GM23338 (cell line): ENCODE measurements at regions not wholly inside any gene's neighbourhood (a gene's known extent, or its start where the extent isn't known, plus 50 kb on each side); places are given as distances from the start of the nearest gene placed in this dataset.
A peak's percentile ranks its signal among the peaks of the same experiment; 100 is the strongest.

ENCODE experiments used
- ATAC-seq: fragments of 200-7000 bp; cut with Tn5 transposase; 3 replicates; pipeline ENCODE4 v1.9.1; 2020
- DNase-seq: peaks from one replicate; pipeline ENCODE4 v3.0.0-alpha.2; 2015; ENCODE audit warnings: low spot score
- H2AFZ ChIP-seq: fragments of 200-600 bp; sonication (generic); 2 replicates; pipeline ENCODE4 v1.8.0; 2016; ENCODE audit warnings: antibody characterized with exemption, mild to moderate bottlenecking, moderate library complexity
- H3F3A ChIP-seq: fragments of 200-600 bp; sonication (generic); replicated peaks from 2 replicates; pipeline ENCODE4 v1.8.0; 2017; ENCODE audit warnings: antibody characterized with exemption, mixed run types, low read depth
- H3K27ac ChIP-seq: fragments of 200-600 bp; sonication (generic); 2 replicates; pipeline ENCODE4 v1.6.1; 2016; ENCODE audit warnings: low read depth
- H3K27me3 ChIP-seq: fragments of 200-600 bp; sonication (generic); 2 replicates; pipeline ENCODE4 v1.8.0; 2016; ENCODE audit warnings: mild to moderate bottlenecking, mixed run types, moderate library complexity; ENCODE audit not compliant: insufficient read depth
- H3K36me3 ChIP-seq: fragments of 200-600 bp; sonication (generic); 2 replicates; pipeline ENCODE4 v1.8.0; 2016; ENCODE audit warnings: mild to moderate bottlenecking; ENCODE audit not compliant: insufficient read depth
- H3K4me1 ChIP-seq: fragments of 200-600 bp; sonication (generic); 2 replicates; pipeline ENCODE4 v1.8.0; 2016; ENCODE audit warnings: mild to moderate bottlenecking, moderate library complexity; ENCODE audit not compliant: insufficient read depth
- H3K4me2 ChIP-seq: fragments of 200-600 bp; sonication (generic); 2 replicates; pipeline ENCODE4 v1.7.1; 2017; ENCODE audit warnings: mixed run types
- H3K4me3 ChIP-seq: fragments of 200-600 bp; sonication (generic); 2 replicates; pipeline ENCODE4 v1.6.1; 2016; ENCODE audit warnings: mixed run types
- H3K79me2 ChIP-seq: fragments of 200-600 bp; sonication (generic); replicated peaks from 2 replicates; pipeline ENCODE4 v1.8.0; 2017; ENCODE audit warnings: mild to moderate bottlenecking; ENCODE audit not compliant: insufficient read depth
- H3K9me2 ChIP-seq: fragments of 200-600 bp; sonication (generic); 2 replicates; pipeline ENCODE4 v1.8.0; 2017; ENCODE audit not compliant: insufficient read depth
- H4K20me1 ChIP-seq: fragments of 200-600 bp; sonication (generic); replicated peaks from 2 replicates; pipeline ENCODE4 v1.8.0; 2017; ENCODE audit warnings: mild to moderate bottlenecking; ENCODE audit not compliant: insufficient read depth
- H3K27ac Mint-ChIP-seq: 2 replicates; pipeline ENCODE4 v1.8.0; 2020; ENCODE audit warnings: inconsistent platforms, mild to moderate bottlenecking, moderate library complexity, mixed read lengths
- H3K27me3 Mint-ChIP-seq: 3 replicates; pipeline ENCODE4 v1.8.0; 2022; ENCODE audit warnings: low read depth, mild to moderate bottlenecking, moderate library complexity, mixed read lengths, inconsistent platforms; ENCODE audit not compliant: insufficient read depth, poor library complexity
- H3K36me3 Mint-ChIP-seq: 3 replicates; pipeline ENCODE4 v1.8.0; 2021; ENCODE audit warnings: low read depth, mild to moderate bottlenecking, inconsistent platforms, moderate library complexity, mixed read lengths
- H3K4me1 Mint-ChIP-seq: 3 replicates; pipeline ENCODE4 v1.8.0; 2020; ENCODE audit warnings: mild to moderate bottlenecking, inconsistent platforms, mixed read lengths
- H3K4me3 Mint-ChIP-seq: 3 replicates; pipeline ENCODE4 v1.8.0; 2021; ENCODE audit warnings: moderate library complexity, mild to moderate bottlenecking, inconsistent platforms, mixed read lengths
- H3K9me3 Mint-ChIP-seq: 3 replicates; pipeline ENCODE4 v1.8.0; 2020; ENCODE audit warnings: moderate library complexity, mild to moderate bottlenecking, inconsistent platforms, mixed read lengths
- CREB1 ChIP-seq: fragments of 250-450 bp; sonication (Bioruptor Pico); IDR thresholded peaks from 2 replicates; pipeline ENCODE4 v1.5.0; 2020; ENCODE audit warnings: low read depth, mild to moderate bottlenecking, moderate library complexity
- CTCF ChIP-seq, 2 experiments: fragments of 200-600 bp in 1 of 2; sonication (generic) in 1 of 2; conservative IDR thresholded peaks; 2 replicates each; pipeline versions ENCODE4 v1.5.1 to v1.6.1; 2016 to 2017; ENCODE audit warnings: antibody characterized with exemption in 2 of 2, low read depth in 2 of 2, mild to moderate bottlenecking in 2 of 2, moderate library complexity in 1 of 2
- EZH2 ChIP-seq: fragments of 200-600 bp; sonication (generic); IDR thresholded peaks from one replicate; pipeline ENCODE4 v1.8.0; 2017; ENCODE audit warnings: antibody characterized with exemption, mild to moderate bottlenecking, low read depth; ENCODE audit not compliant: unreplicated experiment
- JUNB ChIP-seq: IDR thresholded peaks from one replicate; pipeline ENCODE4 v1.6.1; 2016; ENCODE audit warnings: antibody characterized with exemption; ENCODE audit not compliant: unreplicated experiment

- Histone ChIP-seq H3K27ac (no peak overlapping the region), H3K79me2 (no peaks in the 10 kb centered on the region), H3K4me2 (no peak overlapping the region), H3F3A (no peaks in the 10 kb centered on the region), H3K9me2 (no peaks in the 10 kb centered on the region; the same call in 1 of the 2 replicates), H3K36me3 (no peaks in the 10 kb centered on the region), H3K4me1 (no peaks in the 10 kb centered on the region), H3K4me3 (no peak overlapping the region), H2AFZ (0 out of 2 replicates have a peak overlapping the region, but pooled peaks have one; percentile 53), H3K27me3 (no peaks in the 10 kb centered on the region), H4K20me1 (no peaks in the 10 kb centered on the region)
- no peak overlapping the region for H3K27ac Mint-ChIP-seq
- H3K4me3 Mint-ChIP-seq = no peak overlapping the region
- H3K36me3 Mint-ChIP-seq = peaks cover 6% of the 10 kb centered on the region; the same call in 1 of the 3 replicates
- no peak for ATAC-seq
- TF ChIP-seq EZH2 (no peak), CTCF (conservative IDR thresholded peaks at IDR 0.05; ENCODE audit: low read depth in 2 of 2) (no peak), CREB1 (CRISPR knock-in tag) (no peak)
- no peaks in the 10 kb centered on the region for H3K27me3 Mint-ChIP-seq
- DNase-seq = no peak
- H3K9me3 Mint-ChIP-seq = peaks cover 16% of the 10 kb centered on the region
- no peaks in the 10 kb centered on the region for H3K4me1 Mint-ChIP-seq
Observed at GRCh38 chr7:110084181-110084807, 1006.6 kb upstream of the LRRN3 start.

- no peak overlapping the region for H3K27ac Mint-ChIP-seq
- ATAC-seq (no peak), DNase-seq (peak; percentile 57)
- Histone ChIP-seq H3K27me3 (no peaks in the 10 kb centered on the region), H3K36me3 (no peaks in the 10 kb centered on the region), H3F3A (no peaks in the 10 kb centered on the region), H3K4me3 (no peak overlapping the region), H3K27ac (no peak overlapping the region), H4K20me1 (no peaks in the 10 kb centered on the region), H3K9me2 (no peaks in the 10 kb centered on the region), H3K4me2 (no peak overlapping the region), H3K79me2 (no peaks in the 10 kb centered on the region), H2AFZ (no peak overlapping the region), H3K4me1 (no peaks in the 10 kb centered on the region)
- H3K9me3 Mint-ChIP-seq = peaks cover 12% of the 10 kb centered on the region
- no peaks in the 10 kb centered on the region for H3K4me1 Mint-ChIP-seq
- H3K36me3 Mint-ChIP-seq = peaks cover 11% of the 10 kb centered on the region; the same call in 2 of the 3 replicates
- H3K4me3 Mint-ChIP-seq = no peak overlapping the region
- H3K27me3 Mint-ChIP-seq = peaks cover 3% of the 10 kb centered on the region
- TF ChIP-seq CTCF (conservative IDR thresholded peaks at IDR 0.05; ENCODE audit: low read depth in 2 of 2) = peak; percentile 60 to 61
- no peak for TF ChIP-seq JUNB
Observed at GRCh38 chr7:110090110-110090820, 1000.7 kb upstream of the LRRN3 start.
